Common myeloid progenitor, CD34-positive (primary cell): ENCODE measurements at regions not wholly inside any gene's neighbourhood (a gene's known extent, or its start where the extent isn't known, plus 50 kb on each side); places are given as distances from the start of the nearest gene placed in this dataset.

Experiments
- CTCF ChIA-PET: fragments of 350-600 bp; sonication (Branson Sonifier 250); formaldehyde crosslinking; loops from one replicate; lab custom pipeline; 2021; ENCODE audit warnings: antibody characterized with exemption; lab: Charles Lee
- POLR2A ChIA-PET: fragments of 350-600 bp; sonication (Branson Sonifier 250); formaldehyde crosslinking; loops from one replicate; lab custom pipeline; 2021; ENCODE audit warnings: antibody characterized with exemption; lab: Charles Lee
- DNase-seq, 3 donors: peaks; one replicate each; pipeline versions ENCODE4 v3.0.0 to v3.0.0-alpha.2; 2013
- H3K27ac ChIP-seq, 2 experiments: 1 replicate in 1 of 2; 2 replicates in 1 of 2; pipeline ENCODE4 v1.7.0; 2013; ENCODE audit warnings: inconsistent platforms in 2 of 2, low read length in 2 of 2, mild to moderate bottlenecking in 2 of 2, low read depth in 1 of 2, moderate library complexity in 1 of 2; ENCODE audit not compliant: severe bottlenecking in 2 of 2, insufficient read depth in 1 of 2, poor library complexity in 1 of 2
- H3K27me3 ChIP-seq, 5 experiments: replicated peaks in 2 of 5; 1 replicate in 3 of 5; 2 replicates in 2 of 5; pipeline versions ENCODE4 v1.6.1 to v1.7.0; 2013; ENCODE audit warnings: low read length in 4 of 5, mild to moderate bottlenecking in 2 of 5, moderate library complexity in 2 of 5, inconsistent platforms in 1 of 5; ENCODE audit not compliant: insufficient read depth in 5 of 5, control insufficient read depth in 4 of 5
- H3K36me3 ChIP-seq, 4 experiments: 1 replicate in 2 of 4; 2 replicates in 2 of 4; pipeline versions ENCODE4 v1.6.1 to v1.7.0; 2013; ENCODE audit warnings: low read length in 3 of 4, control low read depth in 1 of 4, mild to moderate bottlenecking in 1 of 4; ENCODE audit not compliant: control insufficient read depth in 4 of 4, insufficient read depth in 4 of 4
- H3K4me1 ChIP-seq, 4 experiments: 1 replicate in 3 of 4; 2 replicates in 1 of 4; pipeline versions ENCODE4 v1.6.1 to v1.7.1; 2013; ENCODE audit warnings: low read length in 3 of 4, mild to moderate bottlenecking in 3 of 4, control low read depth in 1 of 4, inconsistent platforms in 1 of 4, moderate library complexity in 1 of 4; ENCODE audit not compliant: control insufficient read depth in 4 of 4, insufficient read depth in 4 of 4; ENCODE audit errors: control extremely low read depth in 1 of 4
- H3K4me3 ChIP-seq, 7 experiments: 1 replicate in 4 of 7; 2 replicates in 3 of 7; pipeline versions ENCODE4 v1.5.1 to v1.7.0; 2013; ENCODE audit warnings: mild to moderate bottlenecking in 7 of 7, low read length in 6 of 7, moderate library complexity in 6 of 7, inconsistent platforms in 2 of 7, low read depth in 2 of 7, control low read depth in 1 of 7; ENCODE audit not compliant: insufficient read depth in 4 of 7, control insufficient read depth in 1 of 7; ENCODE audit errors: extremely low read depth in 1 of 7
- H3K9me3 ChIP-seq, 5 experiments: 1 replicate in 4 of 5; 2 replicates in 1 of 5; pipeline versions ENCODE4 v1.6.1 to v1.7.1; 2013; ENCODE audit warnings: low read length in 4 of 5, mild to moderate bottlenecking in 2 of 5, inconsistent platforms in 1 of 5, low read depth in 1 of 5, moderate library complexity in 1 of 5; ENCODE audit not compliant: control insufficient read depth in 4 of 5, insufficient read depth in 2 of 5; ENCODE audit errors: control extremely low read depth in 1 of 5
- WGBS: methylation state at CpG from one replicate; pipeline ENCODE4 v1.1.5; 2013; ENCODE audit not compliant: insufficient coverage; 5-methylcytosine and 5-hydroxymethylcytosine counted together

DNA sequence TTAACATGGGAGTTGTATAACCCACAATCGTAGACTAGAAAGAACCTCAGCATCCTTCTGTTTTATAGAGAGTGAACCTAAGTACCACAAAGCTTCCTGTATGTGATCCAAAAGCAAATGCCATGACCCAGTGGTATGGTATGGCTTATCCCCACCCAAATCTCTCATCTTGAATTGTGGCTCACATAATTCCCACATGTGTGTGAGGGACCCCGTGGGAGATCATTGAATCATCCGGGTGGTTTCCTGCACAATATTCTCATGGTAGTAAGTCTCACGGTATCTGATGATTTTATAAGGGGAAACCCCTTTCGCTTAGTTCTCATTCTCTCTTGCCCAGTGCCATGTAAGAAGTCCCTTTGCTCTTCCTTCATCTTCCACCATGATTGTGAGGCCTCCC lies 587.9 kb downstream of the LMO7 start:
- POLR2A ChIA-PET, result no interaction called here
- H3K4me1 ChIP-seq, result no peaks in the 10 kb centered on the region

DNA sequence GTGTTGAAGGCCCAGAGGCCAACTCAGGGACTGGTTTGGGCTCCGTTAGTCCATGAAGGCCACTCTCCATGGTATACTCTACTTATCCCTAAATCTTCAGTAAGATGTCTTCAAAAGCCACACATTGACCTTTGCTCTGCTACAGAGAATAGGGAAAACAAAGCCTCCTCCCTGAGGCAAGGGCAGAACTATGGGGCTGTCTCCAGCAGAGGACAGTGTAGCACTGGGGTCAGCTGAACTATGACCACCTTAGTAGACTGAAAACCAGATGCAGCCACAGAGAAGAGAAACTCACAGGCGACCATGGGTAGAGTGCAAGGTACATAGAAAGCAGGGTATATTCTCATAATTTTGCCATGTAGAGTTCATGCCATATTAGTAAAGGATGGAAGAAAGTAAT lies 587.4 kb downstream of the LMO7 start:
- Histone ChIP-seq H3K36me3 (no peaks in the 10 kb centered on the region), H3K9me3 (no peaks in the 10 kb centered on the region), H3K4me1 (no peaks in the 10 kb centered on the region), H3K27ac (no peak overlapping the region), H3K4me3 (no peak overlapping the region), H3K27me3 (no peaks in the 10 kb centered on the region)
- ChIA-PET POLR2A (no interaction called here), CTCF (no interaction called here)
- 100% methylated on average over 1 of the region's 2 CpGs for WGBS
- no peak for DNase-seq

More for the DNA sequence above, 587.9 kb downstream of the LMO7 start:
- 92% methylated on average over 3 of the region's 5 CpGs for WGBS
- no peaks in the 10 kb centered on the region for H3K36me3 ChIP-seq
- H3K9me3 ChIP-seq, result no peaks in the 10 kb centered on the region
- no peak for DNase-seq
- no peaks in the 10 kb centered on the region for H3K27me3 ChIP-seq
- CTCF ChIA-PET, result no interaction called here
- no peak overlapping the region for H3K27ac ChIP-seq
- no peak overlapping the region for H3K4me3 ChIP-seq

DNA sequence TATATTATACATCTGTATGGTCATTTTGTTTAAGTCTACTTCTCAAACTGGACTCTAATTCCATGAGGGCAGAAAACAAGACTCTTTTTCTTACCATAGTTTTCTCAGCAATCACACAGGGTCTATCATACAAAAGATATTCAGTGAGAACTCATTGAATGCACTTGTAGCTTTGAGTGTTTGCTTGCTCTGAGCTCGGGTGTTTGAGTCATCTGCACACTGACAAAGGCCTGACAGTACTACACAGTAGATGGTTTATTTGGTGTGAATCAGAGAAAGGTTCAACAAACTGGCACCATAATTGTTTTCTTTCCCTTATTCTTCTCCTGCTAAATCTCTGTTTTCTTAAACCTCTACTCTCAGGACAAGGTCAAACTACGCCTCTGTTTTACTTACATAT lies 586.4 kb downstream of the LMO7 start:
- no peaks in the 10 kb centered on the region for H3K4me1 ChIP-seq
- CTCF ChIA-PET, result no interaction called here
- no peak for DNase-seq
- no peak overlapping the region for H3K27ac ChIP-seq
- H3K36me3 ChIP-seq, result no peaks in the 10 kb centered on the region
- WGBS, result 72% methylated on average over 2 of the region's 2 CpGs
- no peak overlapping the region for H3K4me3 ChIP-seq
- H3K27me3 ChIP-seq, result no peaks in the 10 kb centered on the region
- POLR2A ChIA-PET, result no interaction called here
- no peaks in the 10 kb centered on the region for H3K9me3 ChIP-seq

DNA sequence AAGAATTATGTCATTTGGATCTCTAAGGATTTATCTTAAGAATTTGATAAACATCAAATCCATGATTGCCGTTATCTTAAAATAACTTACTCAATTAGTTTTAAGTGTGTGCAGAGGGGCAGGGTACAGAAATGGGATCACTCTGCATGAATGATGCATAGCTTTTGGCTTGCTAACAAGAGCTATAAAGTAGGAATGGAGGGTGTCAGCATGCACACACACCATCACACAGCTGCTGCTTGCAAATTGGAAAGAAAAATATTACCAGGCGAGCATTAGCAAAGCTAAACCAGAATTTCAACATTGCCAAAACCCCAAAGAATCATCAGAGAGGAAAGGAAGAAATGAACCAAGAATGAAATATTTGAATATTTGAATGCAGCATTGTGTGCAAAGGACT lies 580.6 kb downstream of the LMO7 start:
- H3K4me1 ChIP-seq, result no peaks in the 10 kb centered on the region
- DNase-seq, result no peak
- ChIA-PET CTCF (no interaction called here), POLR2A (no interaction called here)
- no peak overlapping the region for H3K27ac ChIP-seq
- no peaks in the 10 kb centered on the region for H3K27me3 ChIP-seq
- no peak overlapping the region for H3K4me3 ChIP-seq
- no peaks in the 10 kb centered on the region for H3K9me3 ChIP-seq
- WGBS, result no CpG with 5 or more reads among the region's 2 CpGs
- H3K36me3 ChIP-seq, result no peaks in the 10 kb centered on the region

DNA sequence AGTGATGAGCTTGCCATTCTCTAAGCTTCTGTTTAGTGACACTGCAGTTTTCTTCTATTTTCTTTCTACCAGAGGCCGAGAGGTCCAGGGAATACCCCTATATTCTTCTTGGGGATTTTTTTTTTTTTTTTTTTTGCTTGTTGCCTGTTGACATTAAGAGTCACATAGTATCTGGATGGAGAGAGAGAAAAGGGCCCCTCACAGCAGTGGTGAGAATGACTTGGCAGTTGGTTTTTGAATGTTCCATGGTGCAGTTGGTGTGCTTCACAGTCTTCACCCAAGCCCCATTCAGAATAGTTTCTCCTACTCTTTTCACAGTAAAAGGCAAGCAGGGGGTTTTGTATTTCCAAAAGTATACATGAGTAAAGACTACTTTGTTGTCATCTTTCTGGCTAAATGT lies 577.9 kb downstream of the LMO7 start:
- Histone ChIP-seq H3K4me3 (no peak overlapping the region), H3K27ac (no peak overlapping the region), H3K36me3 (no peaks in the 10 kb centered on the region), H3K9me3 (no peaks in the 10 kb centered on the region), H3K27me3 (no peaks in the 10 kb centered on the region), H3K4me1 (no peaks in the 10 kb centered on the region)
- DNase-seq, result no peak
- ChIA-PET POLR2A (no interaction called here), CTCF (no interaction called here)
- WGBS, result no CpG with 5 or more reads among the region's 1 CpG

DNA sequence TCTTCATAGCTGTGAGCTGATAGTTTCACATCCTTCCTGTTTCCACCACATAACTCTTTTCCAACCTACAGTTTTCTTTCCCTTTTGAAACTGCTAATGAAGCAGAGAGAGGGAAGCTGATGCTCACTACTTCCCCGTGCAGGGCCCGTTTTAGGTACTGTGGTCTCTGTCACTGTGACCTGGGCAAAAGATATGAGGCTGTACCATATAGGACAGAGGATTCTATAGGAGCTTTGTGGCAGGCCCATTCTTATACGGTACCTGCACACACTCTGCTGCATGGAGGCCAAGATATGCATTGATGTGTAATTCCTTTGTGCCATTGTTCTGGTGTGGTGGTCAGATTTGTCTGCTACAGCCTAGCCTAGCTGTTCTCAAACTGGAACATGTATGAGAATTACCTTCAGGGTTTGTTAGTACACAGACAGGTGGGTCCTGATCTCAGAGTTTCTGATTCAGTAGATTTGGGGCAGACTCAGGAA lies 577.3 kb downstream of the LMO7 start:
- CTCF ChIA-PET, result no interaction called here
- DNase-seq, result no peak
- POLR2A ChIA-PET, result no interaction called here
- Histone ChIP-seq H3K9me3 (no peaks in the 10 kb centered on the region), H3K4me3 (no peak overlapping the region), H3K4me1 (no peaks in the 10 kb centered on the region), H3K36me3 (no peaks in the 10 kb centered on the region), H3K27me3 (no peaks in the 10 kb centered on the region), H3K27ac (no peak overlapping the region)
- 60% methylated on average over 3 of the region's 3 CpGs for WGBS

DNA sequence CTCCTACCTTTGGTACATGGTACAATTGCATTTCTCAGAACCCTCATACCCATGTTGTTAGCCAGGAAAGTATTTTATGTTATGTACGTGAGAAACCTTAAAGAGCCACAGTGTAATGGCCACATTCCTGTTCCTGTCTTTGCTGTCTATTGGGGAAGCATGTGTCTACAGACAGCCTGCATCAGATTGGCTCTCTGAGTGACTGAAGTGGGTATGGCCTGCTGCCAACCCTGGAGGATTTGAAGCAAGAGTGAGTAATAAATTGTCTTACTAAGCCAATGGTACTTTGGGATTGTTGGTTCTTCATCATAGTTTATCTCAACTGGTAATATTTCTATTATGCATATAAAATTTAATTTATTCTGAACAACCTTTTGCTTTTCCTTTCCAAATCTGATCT lies 574.1 kb downstream of the LMO7 start:
- ChIA-PET CTCF (no interaction called here), POLR2A (no interaction called here)
- Histone ChIP-seq H3K27ac (no peak overlapping the region), H3K4me3 (no peak overlapping the region), H3K9me3 (no peaks in the 10 kb centered on the region), H3K36me3 (no peaks in the 10 kb centered on the region), H3K4me1 (no peaks in the 10 kb centered on the region), H3K27me3 (no peaks in the 10 kb centered on the region)
- WGBS, result 100% methylated on average over 1 of the region's 1 CpG
- no peak for DNase-seq
